ENCODE measurements at regions not wholly inside any gene's neighbourhood (a gene's known extent, or its start where the extent isn't known, plus 50 kb on each side); places are given as distances from the start of the nearest gene placed in this dataset.

DNA sequence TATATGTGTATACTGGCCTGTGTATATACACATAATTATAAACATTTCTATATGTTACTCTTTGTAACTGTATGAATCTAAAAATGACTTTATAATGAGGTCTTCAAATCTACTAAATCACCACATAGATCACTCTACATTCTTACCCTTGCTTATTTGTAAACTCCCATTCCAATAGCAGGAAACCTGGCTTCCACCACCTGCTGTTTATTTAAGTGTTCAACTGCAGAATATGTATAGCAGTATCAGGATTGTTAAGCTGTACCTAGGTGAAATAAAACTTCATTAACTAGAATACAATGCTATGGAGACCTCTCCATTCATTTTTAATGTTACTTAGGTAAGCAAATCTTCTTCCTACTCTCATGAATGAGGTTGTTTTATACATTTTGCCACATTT, 1351.1 kb upstream of the B3GALT2 start:
- no peak for TF ChIP-seq POLR2A (IDR thresholded peaks at IDR 0.05; ENCODE audit: borderline replicate concordance, extremely low read depth, insufficient read depth, insufficient read length)
- TF ChIP-seq, protein P1, sequence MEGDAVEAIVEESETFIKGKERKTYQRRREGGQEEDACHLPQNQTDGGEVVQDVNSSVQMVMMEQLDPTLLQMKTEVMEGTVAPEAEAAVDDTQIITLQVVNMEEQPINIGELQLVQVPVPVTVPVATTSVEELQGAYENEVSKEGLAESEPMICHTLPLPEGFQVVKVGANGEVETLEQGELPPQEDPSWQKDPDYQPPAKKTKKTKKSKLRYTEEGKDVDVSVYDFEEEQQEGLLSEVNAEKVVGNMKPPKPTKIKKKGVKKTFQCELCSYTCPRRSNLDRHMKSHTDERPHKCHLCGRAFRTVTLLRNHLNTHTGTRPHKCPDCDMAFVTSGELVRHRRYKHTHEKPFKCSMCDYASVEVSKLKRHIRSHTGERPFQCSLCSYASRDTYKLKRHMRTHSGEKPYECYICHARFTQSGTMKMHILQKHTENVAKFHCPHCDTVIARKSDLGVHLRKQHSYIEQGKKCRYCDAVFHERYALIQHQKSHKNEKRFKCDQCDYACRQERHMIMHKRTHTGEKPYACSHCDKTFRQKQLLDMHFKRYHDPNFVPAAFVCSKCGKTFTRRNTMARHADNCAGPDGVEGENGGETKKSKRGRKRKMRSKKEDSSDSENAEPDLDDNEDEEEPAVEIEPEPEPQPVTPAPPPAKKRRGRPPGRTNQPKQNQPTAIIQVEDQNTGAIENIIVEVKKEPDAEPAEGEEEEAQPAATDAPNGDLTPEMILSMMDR (IDR thresholded peaks at IDR 0.05 in 2 of 3, conservative IDR thresholded peaks at IDR 0.05 in 1 of 3; ENCODE audit: borderline replicate concordance in 1 of 3, insufficient read depth in 1 of 3, low read depth in 2 of 3, low read length in 2 of 3): no peak
- TF ChIP-seq TCF7L2 (IDR thresholded peaks at IDR 0.05; ENCODE audit: borderline replicate concordance, extremely low read depth, insufficient read depth, insufficient read length): no peak
- TF ChIP-seq, protein P2, sequence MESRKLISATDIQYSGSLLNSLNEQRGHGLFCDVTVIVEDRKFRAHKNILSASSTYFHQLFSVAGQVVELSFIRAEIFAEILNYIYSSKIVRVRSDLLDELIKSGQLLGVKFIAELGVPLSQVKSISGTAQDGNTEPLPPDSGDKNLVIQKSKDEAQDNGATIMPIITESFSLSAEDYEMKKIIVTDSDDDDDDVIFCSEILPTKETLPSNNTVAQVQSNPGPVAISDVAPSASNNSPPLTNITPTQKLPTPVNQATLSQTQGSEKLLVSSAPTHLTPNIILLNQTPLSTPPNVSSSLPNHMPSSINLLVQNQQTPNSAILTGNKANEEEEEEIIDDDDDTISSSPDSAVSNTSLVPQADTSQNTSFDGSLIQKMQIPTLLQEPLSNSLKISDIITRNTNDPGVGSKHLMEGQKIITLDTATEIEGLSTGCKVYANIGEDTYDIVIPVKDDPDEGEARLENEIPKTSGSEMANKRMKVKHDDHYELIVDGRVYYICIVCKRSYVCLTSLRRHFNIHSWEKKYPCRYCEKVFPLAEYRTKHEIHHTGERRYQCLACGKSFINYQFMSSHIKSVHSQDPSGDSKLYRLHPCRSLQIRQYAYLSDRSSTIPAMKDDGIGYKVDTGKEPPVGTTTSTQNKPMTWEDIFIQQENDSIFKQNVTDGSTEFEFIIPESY (IDR thresholded peaks at IDR 0.05; ENCODE audit: extremely low read depth, insufficient replicate concordance, low read length): no peak
- TF ChIP-seq, protein P3, sequence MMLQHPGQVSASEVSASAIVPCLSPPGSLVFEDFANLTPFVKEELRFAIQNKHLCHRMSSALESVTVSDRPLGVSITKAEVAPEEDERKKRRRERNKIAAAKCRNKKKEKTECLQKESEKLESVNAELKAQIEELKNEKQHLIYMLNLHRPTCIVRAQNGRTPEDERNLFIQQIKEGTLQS (IDR thresholded peaks at IDR 0.05): no peak
- TF ChIP-seq EZH2phosphoT487 (IDR thresholded peaks at IDR 0.05; ENCODE audit: borderline replicate concordance): no peak
- TF ChIP-seq RAD21 (IDR thresholded peaks at IDR 0.05; ENCODE audit: low read depth): no peak
- TF ChIP-seq SP1 (IDR thresholded peaks at IDR 0.05; ENCODE audit: low read depth): no peak
- no peak for TF ChIP-seq CEBPB (IDR thresholded peaks at IDR 0.05; ENCODE audit: low read depth)
- TF ChIP-seq, protein P4, sequence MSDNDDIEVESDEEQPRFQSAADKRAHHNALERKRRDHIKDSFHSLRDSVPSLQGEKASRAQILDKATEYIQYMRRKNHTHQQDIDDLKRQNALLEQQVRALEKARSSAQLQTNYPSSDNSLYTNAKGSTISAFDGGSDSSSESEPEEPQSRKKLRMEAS (IDR thresholded peaks at IDR 0.05): no peak
- no peak for TF ChIP-seq ZFX (IDR thresholded peaks at IDR 0.05)

All from HCT116 (cell line).